ENCODE measurements at regions not wholly inside any gene's neighbourhood (a gene's known extent, or its start where the extent isn't known, plus 50 kb on each side); places are given as distances from the start of the nearest gene placed in this dataset.

- no peak for ATAC-seq
- CTCF ChIA-PET, result no interaction called here
- RAD21 ChIA-PET (ENCODE audit: unreplicated experiment), result no interaction called here
Observed at GRCh38 chr13:111970494-111971141, 96.3 kb upstream of the SOX1 start.

More at GRCh38 chr13:111970494-111971141, 96.3 kb upstream of the SOX1 start:
- in situ Hi-C loops (cut with MboI) (no loop called here), intact Hi-C loops (cut with micrococcal nuclease; ENCODE audit: unreplicated experiment) (no loop called here)
- H4K20me1 ChIP-seq (ENCODE audit: control insufficient read depth, insufficient read depth), result no peaks in the 10 kb centered on the region
- FAIRE-seq, result no peak
- no peaks in the 10 kb centered on the region for H3K4me1 ChIP-seq (ENCODE audit: control insufficient read depth, insufficient read depth, low read length)
- H3K9me3 ChIP-seq (replicated peaks; ENCODE audit: control insufficient read depth, insufficient read depth, low read length), result peaks cover 5% of the 10 kb centered on the region
- H3K27me3 ChIP-seq (replicated peaks in 1 of 2; ENCODE audit: control insufficient read depth in 2 of 2, insufficient read depth in 2 of 2, low read length in 1 of 2), result no peaks in the 10 kb centered on the region
- ChIA-PET POLR2A (no interaction called here), SMC1A (ENCODE audit: uncharacterized antibody, unreplicated experiment) (no interaction called here)
- no peak for DNase-seq (ENCODE audit: low read depth, low spot score)
- no peak overlapping the region for H3K27ac ChIP-seq (ENCODE audit: control insufficient read depth, insufficient read depth)
- 24% methylated on average over 15 of the region's 18 CpGs for WGBS (ENCODE audit: insufficient coverage, insufficient replicate concordance, low lambda C conversion rate, missing lambda C conversion rate)
- no peak overlapping the region for H3K9ac ChIP-seq (ENCODE audit: control insufficient read depth, insufficient read depth, low read length)
- TF ChIP-seq ASH2L (IDR thresholded peaks at IDR 0.05; ENCODE audit: borderline replicate concordance, low read depth) (no peak), ZNF274 (IDR thresholded peaks at IDR 0.05; ENCODE audit: insufficient read depth, insufficient read length) (no peak), CTCF (IDR thresholded peaks at IDR 0.05 in 2 of 3, conservative IDR thresholded peaks at IDR 0.05 in 1 of 3; ENCODE audit: control insufficient read depth in 2 of 3, extremely low read depth in 1 of 3, insufficient read depth in 1 of 3, low read depth in 3 of 3, low read length in 3 of 3) (no peak), NRF1 (conservative IDR thresholded peaks at IDR 0.05; ENCODE audit: low read depth, low read length) (no peak), RFX5 (IDR thresholded peaks at IDR 0.05; ENCODE audit: low read depth, low read length) (no peak), SIX5 (IDR thresholded peaks at IDR 0.05; ENCODE audit: low read depth, low read length, severe bottlenecking) (no peak), POLR2AphosphoS5 (IDR thresholded peaks at IDR 0.05; ENCODE audit: low read length) (no peak), CBX3 (IDR thresholded peaks at IDR 0.05; ENCODE audit: borderline replicate concordance, low read depth) (no peak), KAT2A (conservative IDR thresholded peaks at IDR 0.05; ENCODE audit: control insufficient read depth, low read depth, low read length) (no peak)
- TF ChIP-seq, protein P1, sequence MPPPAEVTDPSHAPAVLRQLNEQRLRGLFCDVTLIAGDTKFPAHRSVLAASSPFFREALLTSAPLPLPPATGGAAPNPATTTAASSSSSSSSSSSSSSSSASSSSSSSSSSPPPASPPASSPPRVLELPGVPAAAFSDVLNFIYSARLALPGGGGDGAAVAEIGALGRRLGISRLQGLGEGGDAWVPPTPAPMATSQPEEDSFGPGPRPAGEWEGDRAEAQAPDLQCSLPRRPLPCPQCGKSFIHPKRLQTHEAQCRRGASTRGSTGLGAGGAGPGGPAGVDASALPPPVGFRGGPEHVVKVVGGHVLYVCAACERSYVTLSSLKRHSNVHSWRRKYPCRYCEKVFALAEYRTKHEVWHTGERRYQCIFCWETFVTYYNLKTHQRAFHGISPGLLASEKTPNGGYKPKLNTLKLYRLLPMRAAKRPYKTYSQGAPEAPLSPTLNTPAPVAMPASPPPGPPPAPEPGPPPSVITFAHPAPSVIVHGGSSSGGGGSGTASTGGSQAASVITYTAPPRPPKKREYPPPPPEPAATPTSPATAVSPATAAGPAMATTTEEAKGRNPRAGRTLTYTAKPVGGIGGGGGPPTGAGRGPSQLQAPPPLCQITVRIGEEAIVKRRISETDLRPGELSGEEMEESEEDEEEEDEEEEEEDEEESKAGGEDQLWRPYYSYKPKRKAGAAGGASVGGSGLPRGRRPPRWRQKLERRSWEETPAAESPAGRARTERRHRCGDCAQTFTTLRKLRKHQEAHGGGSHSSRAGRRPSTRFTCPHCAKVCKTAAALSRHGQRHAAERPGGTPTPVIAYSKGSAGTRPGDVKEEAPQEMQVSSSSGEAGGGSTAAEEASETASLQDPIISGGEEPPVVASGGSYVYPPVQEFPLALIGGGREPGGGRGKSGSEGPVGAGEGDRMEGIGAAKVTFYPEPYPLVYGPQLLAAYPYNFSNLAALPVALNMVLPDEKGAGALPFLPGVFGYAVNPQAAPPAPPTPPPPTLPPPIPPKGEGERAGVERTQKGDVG (CRISPR knock-in tag; IDR thresholded peaks at IDR 0.05), result no peak
- H3K4me2 ChIP-seq (ENCODE audit: control insufficient read depth, insufficient read depth), result no peak overlapping the region
- H3K4me3 ChIP-seq, result no peak overlapping the region
- H3K36me3 ChIP-seq (ENCODE audit: control insufficient read depth in 2 of 2, insufficient read depth in 2 of 2, low read length in 1 of 2), result no peaks in the 10 kb centered on the region
- no peak overlapping the region for H2AFZ ChIP-seq (ENCODE audit: control insufficient read depth, low read depth, low read length)
- BruUV-seq (replicated peaks), result no TSS peak
- no peaks in the 10 kb centered on the region for H3K79me2 ChIP-seq (ENCODE audit: control insufficient read depth, insufficient read depth, low read length)

Data from GM12878 (cell line).